ENCODE measurements at regions not wholly inside any gene's neighbourhood (a gene's known extent, or its start where the extent isn't known, plus 50 kb on each side); places are given as distances from the start of the nearest gene placed in this dataset.
"Not testable (repeated sequence)": the region's sequence is repeated elsewhere in the genome, so short reads cannot be mapped to it uniquely, and the experiment has no call there.

DNA sequence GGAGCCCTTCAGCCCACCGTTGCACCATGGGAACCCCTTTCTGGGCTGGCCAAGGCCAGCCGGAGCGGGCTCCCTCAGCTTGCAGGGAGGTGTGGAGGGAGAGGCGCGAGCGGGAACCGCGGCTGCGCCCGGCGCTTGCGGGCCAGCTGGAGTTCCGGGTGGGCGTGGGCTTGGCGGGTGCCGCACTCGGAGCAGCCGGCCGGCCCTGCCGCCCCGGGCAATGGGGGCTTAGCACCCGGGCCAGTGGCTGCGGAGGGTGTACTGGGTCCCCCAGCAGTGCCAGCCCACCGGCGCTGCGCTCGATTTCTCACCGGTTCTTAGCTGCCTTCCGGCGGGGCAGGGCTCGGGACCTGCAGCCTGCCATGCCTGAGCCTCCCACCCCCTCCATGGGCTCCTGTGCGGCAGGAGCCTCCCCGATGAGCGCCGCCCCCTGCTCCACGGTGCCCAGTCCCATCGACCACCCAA, 949.8 kb downstream of the NR2F1-AS1 start:
- not testable (repeated sequence) for H3K18ac ChIP-seq (ENCODE audit: low read length); H2BK5ac ChIP-seq (ENCODE audit: low read length); H3K4me2 ChIP-seq (ENCODE audit: insufficient read depth, low read length, poor library complexity, severe bottlenecking); H3K23ac ChIP-seq (ENCODE audit: low read depth, low read length, poor library complexity); H4K8ac ChIP-seq (ENCODE audit: low read depth, low read length); H2BK12ac ChIP-seq (ENCODE audit: low read length); DNase-seq (ENCODE audit: low spot score); H2BK120ac ChIP-seq (ENCODE audit: low read depth, low read length); H2BK15ac ChIP-seq (ENCODE audit: low read length); H3K14ac ChIP-seq (ENCODE audit: low read length); H3K79me1 ChIP-seq (ENCODE audit: low read depth, low read length); H4K91ac ChIP-seq (ENCODE audit: low read depth, low read length, poor library complexity); H2AK5ac ChIP-seq (ENCODE audit: low read depth, low read length); H3K27ac ChIP-seq (replicated peaks; ENCODE audit: low read length); H2AFZ ChIP-seq (ENCODE audit: low read length); H3K27me3 ChIP-seq (ENCODE audit: control insufficient read depth in 3 of 3, insufficient read depth in 3 of 3, low read depth in 1 of 3, low read length in 3 of 3); H3K4me1 ChIP-seq (ENCODE audit: control insufficient read depth in 2 of 2, insufficient read depth in 1 of 2, low read depth in 1 of 2, low read length in 2 of 2); H3K36me3 ChIP-seq (replicated peaks in 1 of 2; ENCODE audit: control insufficient read depth in 2 of 2, insufficient read depth in 2 of 2, low read length in 2 of 2); H3K4me3 ChIP-seq (ENCODE audit: low read length in 2 of 2); H3K9ac ChIP-seq (ENCODE audit: low read depth, low read length, poor library complexity); H3K4ac ChIP-seq (ENCODE audit: low read length)
- H3K9me3 ChIP-seq (replicated peaks in 1 of 2; ENCODE audit: control insufficient read depth in 2 of 2, insufficient read depth in 1 of 2, low read depth in 1 of 2, low read length in 2 of 2) = peaks cover 0 to 13% of the 10 kb centered on the region in 2 donors
- WGBS, 2 donors (ENCODE audit: extremely low coverage in 2 of 2, insufficient read length in 2 of 2, insufficient replicate concordance in 1 of 2) = no CpG with 5 or more reads among the region's 37 CpGs

DNA sequence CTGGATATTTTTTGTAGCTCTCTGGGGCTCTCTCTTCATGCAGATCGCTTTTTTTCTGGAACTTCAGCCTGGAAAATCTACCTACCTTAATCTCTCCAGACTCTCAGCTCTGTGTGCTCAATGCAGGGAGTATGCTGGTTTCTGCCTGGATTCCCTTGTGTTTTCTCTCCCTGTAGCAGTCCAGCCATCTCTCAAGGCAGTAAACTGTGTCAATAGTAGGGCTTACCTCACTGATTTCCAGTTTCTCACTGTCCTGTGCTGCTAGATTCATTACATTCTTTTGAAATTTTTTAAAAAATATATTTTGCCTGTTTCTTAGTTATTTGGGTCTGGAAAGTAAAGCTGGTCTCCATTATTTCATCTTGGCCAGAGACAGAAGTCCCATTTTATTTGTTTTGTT, 951.4 kb downstream of the NR2F1-AS1 start:
- Histone ChIP-seq H3K9me3 (replicated peaks in 1 of 2; ENCODE audit: control insufficient read depth in 2 of 2, insufficient read depth in 1 of 2, low read depth in 1 of 2, low read length in 2 of 2) (peaks cover 0 to 13% of the 10 kb centered on the region in 2 donors), H2AFZ (ENCODE audit: low read length) (no peak overlapping the region), H3K9ac (ENCODE audit: low read depth, low read length, poor library complexity) (no peak overlapping the region), H3K18ac (ENCODE audit: low read length) (no peak overlapping the region), H3K36me3 (replicated peaks in 1 of 2; ENCODE audit: control insufficient read depth in 2 of 2, insufficient read depth in 2 of 2, low read length in 2 of 2) (no peaks in the 10 kb centered on the region), H3K79me1 (ENCODE audit: low read depth, low read length) (no peaks in the 10 kb centered on the region), H2AK5ac (ENCODE audit: low read depth, low read length) (no peak overlapping the region), H3K4me1 (ENCODE audit: control insufficient read depth in 2 of 2, insufficient read depth in 1 of 2, low read depth in 1 of 2, low read length in 2 of 2) (no peaks in the 10 kb centered on the region), H4K91ac (ENCODE audit: low read depth, low read length, poor library complexity) (no peak overlapping the region), H2BK120ac (ENCODE audit: low read depth, low read length) (no peak overlapping the region), H3K23ac (ENCODE audit: low read depth, low read length, poor library complexity) (no peak overlapping the region), H3K14ac (ENCODE audit: low read length) (no peak overlapping the region), H4K8ac (ENCODE audit: low read depth, low read length) (no peak overlapping the region), H2BK5ac (ENCODE audit: low read length) (no peak overlapping the region), H3K27ac (replicated peaks; ENCODE audit: low read length) (no peak overlapping the region), H2BK12ac (ENCODE audit: low read length) (no peak overlapping the region), H3K4me2 (ENCODE audit: insufficient read depth, low read length, poor library complexity, severe bottlenecking) (no peak overlapping the region), H2BK15ac (ENCODE audit: low read length) (no peak overlapping the region), H3K4me3 (ENCODE audit: low read length in 2 of 2) (no peak overlapping the region), H3K4ac (ENCODE audit: low read length) (no peak overlapping the region), H3K27me3 (ENCODE audit: control insufficient read depth in 3 of 3, insufficient read depth in 3 of 3, low read depth in 1 of 3, low read length in 3 of 3) (no peaks in the 10 kb centered on the region)
- no peak for DNase-seq (ENCODE audit: low spot score)
- no CpG with 5 or more reads among the region's 1 CpG for WGBS, 2 donors (ENCODE audit: extremely low coverage in 2 of 2, insufficient read length in 2 of 2, insufficient replicate concordance in 1 of 2)

GRCh38 chr5:92629000-92629399, 952.0 kb downstream of the NR2F1-AS1 start:
- no peak overlapping the region for H3K27ac ChIP-seq (replicated peaks; ENCODE audit: low read length)
- peaks cover 0 to 13% of the 10 kb centered on the region in 2 donors for H3K9me3 ChIP-seq (replicated peaks in 1 of 2; ENCODE audit: control insufficient read depth in 2 of 2, insufficient read depth in 1 of 2, low read depth in 1 of 2, low read length in 2 of 2)
- no CpG with 5 or more reads among the region's 3 CpGs for WGBS, 2 donors (ENCODE audit: extremely low coverage in 2 of 2, insufficient read length in 2 of 2, insufficient replicate concordance in 1 of 2)
- H2AK5ac ChIP-seq (ENCODE audit: low read depth, low read length) = no peak overlapping the region
- no peak overlapping the region for H3K18ac ChIP-seq (ENCODE audit: low read length)
- no peak overlapping the region for H3K23ac ChIP-seq (ENCODE audit: low read depth, low read length, poor library complexity)
- no peak overlapping the region for H2BK15ac ChIP-seq (ENCODE audit: low read length)
- no peaks in the 10 kb centered on the region for H3K79me1 ChIP-seq (ENCODE audit: low read depth, low read length)
- H3K4me2 ChIP-seq (ENCODE audit: insufficient read depth, low read length, poor library complexity, severe bottlenecking) = no peak overlapping the region
- H2AFZ ChIP-seq (ENCODE audit: low read length) = no peak overlapping the region
- no peak overlapping the region for H2BK12ac ChIP-seq (ENCODE audit: low read length)
- no peaks in the 10 kb centered on the region for H3K36me3 ChIP-seq (replicated peaks in 1 of 2; ENCODE audit: control insufficient read depth in 2 of 2, insufficient read depth in 2 of 2, low read length in 2 of 2)
- no peak overlapping the region for H3K14ac ChIP-seq (ENCODE audit: low read length)
- H2BK120ac ChIP-seq (ENCODE audit: low read depth, low read length) = no peak overlapping the region
- H3K4me3 ChIP-seq (ENCODE audit: low read length in 2 of 2) = no peak overlapping the region
- H3K27me3 ChIP-seq (ENCODE audit: control insufficient read depth in 3 of 3, insufficient read depth in 3 of 3, low read depth in 1 of 3, low read length in 3 of 3) = no peaks in the 10 kb centered on the region
- H3K4ac ChIP-seq (ENCODE audit: low read length) = no peak overlapping the region
- H4K91ac ChIP-seq (ENCODE audit: low read depth, low read length, poor library complexity) = no peak overlapping the region
- no peaks in the 10 kb centered on the region for H3K4me1 ChIP-seq (ENCODE audit: control insufficient read depth in 2 of 2, insufficient read depth in 1 of 2, low read depth in 1 of 2, low read length in 2 of 2)
- H4K8ac ChIP-seq (ENCODE audit: low read depth, low read length) = no peak overlapping the region
- H2BK5ac ChIP-seq (ENCODE audit: low read length) = no peak overlapping the region
- no peak overlapping the region for H3K9ac ChIP-seq (ENCODE audit: low read depth, low read length, poor library complexity)
- no peak for DNase-seq (ENCODE audit: low spot score)

DNA sequence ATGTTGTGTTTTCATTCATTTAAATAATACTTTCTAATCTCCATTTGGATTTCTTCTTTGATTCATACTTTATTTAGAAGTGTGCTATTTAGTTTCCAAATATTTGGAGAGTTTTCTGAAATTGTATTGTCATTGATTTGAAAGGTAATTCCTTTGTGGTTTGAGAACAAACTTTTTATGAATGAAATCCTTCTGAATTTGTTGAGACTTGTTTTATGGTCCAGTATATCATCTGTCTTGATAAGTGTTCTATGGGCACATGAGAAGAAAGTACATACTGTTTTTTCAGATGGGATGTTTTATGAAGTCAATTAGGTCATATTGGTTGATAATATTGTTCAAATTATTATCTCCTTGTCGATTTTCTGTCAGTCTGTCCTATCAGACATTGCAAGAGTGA, 953.8 kb downstream of the NR2F1-AS1 start:
- Histone ChIP-seq H4K91ac (ENCODE audit: low read depth, low read length, poor library complexity) (no peak overlapping the region), H3K27ac (replicated peaks; ENCODE audit: low read length) (no peak overlapping the region), H3K4me1 (ENCODE audit: control insufficient read depth in 2 of 2, insufficient read depth in 1 of 2, low read depth in 1 of 2, low read length in 2 of 2) (no peaks in the 10 kb centered on the region), H3K79me1 (ENCODE audit: low read depth, low read length) (no peaks in the 10 kb centered on the region), H3K27me3 (ENCODE audit: control insufficient read depth in 3 of 3, insufficient read depth in 3 of 3, low read depth in 1 of 3, low read length in 3 of 3) (no peaks in the 10 kb centered on the region), H3K9ac (ENCODE audit: low read depth, low read length, poor library complexity) (no peak overlapping the region), H3K4me2 (ENCODE audit: insufficient read depth, low read length, poor library complexity, severe bottlenecking) (no peak overlapping the region), H2BK120ac (ENCODE audit: low read depth, low read length) (no peak overlapping the region), H2AK5ac (ENCODE audit: low read depth, low read length) (no peak overlapping the region), H3K23ac (ENCODE audit: low read depth, low read length, poor library complexity) (no peak overlapping the region), H2AFZ (ENCODE audit: low read length) (no peak overlapping the region), H3K36me3 (replicated peaks in 1 of 2; ENCODE audit: control insufficient read depth in 2 of 2, insufficient read depth in 2 of 2, low read length in 2 of 2) (no peaks in the 10 kb centered on the region), H3K9me3 (replicated peaks in 1 of 2; ENCODE audit: control insufficient read depth in 2 of 2, insufficient read depth in 1 of 2, low read depth in 1 of 2, low read length in 2 of 2) (peaks cover 0 to 13% of the 10 kb centered on the region in 2 donors), H3K4ac (ENCODE audit: low read length) (no peak overlapping the region), H4K8ac (ENCODE audit: low read depth, low read length) (no peak overlapping the region), H2BK5ac (ENCODE audit: low read length) (no peak overlapping the region), H3K14ac (ENCODE audit: low read length) (no peak overlapping the region), H3K18ac (ENCODE audit: low read length) (no peak overlapping the region), H2BK12ac (ENCODE audit: low read length) (no peak overlapping the region), H3K4me3 (ENCODE audit: low read length in 2 of 2) (no peak overlapping the region), H2BK15ac (ENCODE audit: low read length) (no peak overlapping the region)
- WGBS, 2 donors (ENCODE audit: extremely low coverage in 2 of 2, insufficient read length in 2 of 2, insufficient replicate concordance in 1 of 2) = no CpG with 5 or more reads among the region's 1 CpG
- DNase-seq (ENCODE audit: low spot score) = no peak

Data from neuronal stem cell (in vitro differentiated cells).